ENCODE measurements at regions not wholly inside any gene's neighbourhood (a gene's known extent, or its start where the extent isn't known, plus 50 kb on each side); places are given as distances from the start of the nearest gene placed in this dataset.

GRCh38 chr3:191531434-191531972 lies 70.5 kb downstream of the PYDC2 start (continued):
- no peak for TF ChIP-seq REPIN1 (tag by site-specific recombination; IDR thresholded peaks at IDR 0.05; ENCODE audit: low read depth)
- no peak for TF ChIP-seq ZNF146 (tag by site-specific recombination; IDR thresholded peaks at IDR 0.05)
- TF ChIP-seq ZNF571 (tag by site-specific recombination; IDR thresholded peaks at IDR 0.05): no peak
- no peak for TF ChIP-seq ZNF629 (tag by site-specific recombination; IDR thresholded peaks at IDR 0.05)

- CTCF ChIA-PET: no interaction called here
- POLR2A ChIA-PET: no interaction called here
- Histone ChIP-seq H3K36me3 (ENCODE audit: control insufficient read depth in 2 of 2, insufficient read depth in 1 of 2, low read length in 2 of 2) (no peaks in the 10 kb centered on the region), H3K27ac (ENCODE audit: extremely low read depth, low read depth, low read length) (no peak overlapping the region), H3K4me3 (ENCODE audit: low read depth, low read length) (no peak overlapping the region), H3K9me3 (ENCODE audit: control insufficient read depth, insufficient read depth, low read depth, low read length) (no peaks in the 10 kb centered on the region), H3K4me1 (ENCODE audit: control insufficient read depth, insufficient read depth, low read length) (no peaks in the 10 kb centered on the region)
- TF ChIP-seq ZNF366 (tag by site-specific recombination; conservative IDR thresholded peaks at IDR 0.05) (no peak), SP2 (tag by site-specific recombination; IDR thresholded peaks at IDR 0.05) (no peak), ZNF169 (tag by site-specific recombination; IDR thresholded peaks at IDR 0.05) (no peak), ZNF221 (tag by site-specific recombination; IDR thresholded peaks at IDR 0.05; ENCODE audit: borderline replicate concordance) (no peak), ZNF701 (tag by site-specific recombination; IDR thresholded peaks at IDR 0.05) (no peak), ZBTB8A (tag by site-specific recombination; IDR thresholded peaks at IDR 0.05) (no peak), ZFHX2 (tag by site-specific recombination; conservative IDR thresholded peaks at IDR 0.05) (no peak), PRDM2 (tag by site-specific recombination; IDR thresholded peaks at IDR 0.05; ENCODE audit: borderline replicate concordance) (no peak)
These were observed 82.1 kb downstream of the PYDC2 start for GRCh38 chr3:191543018-191543417.

- Histone ChIP-seq H3K9me3 (ENCODE audit: control insufficient read depth, insufficient read depth, low read depth, low read length) (no peaks in the 10 kb centered on the region), H3K36me3 (ENCODE audit: control insufficient read depth in 2 of 2, insufficient read depth in 1 of 2, low read length in 2 of 2) (no peaks in the 10 kb centered on the region), H3K27ac (ENCODE audit: extremely low read depth, low read depth, low read length) (no peak overlapping the region), H3K4me1 (ENCODE audit: control insufficient read depth, insufficient read depth, low read length) (no peaks in the 10 kb centered on the region), H3K4me3 (ENCODE audit: low read depth, low read length) (no peak overlapping the region)
- ChIA-PET CTCF (no interaction called here), POLR2A (no interaction called here)
- TF ChIP-seq ZNF549 (tag by site-specific recombination; IDR thresholded peaks at IDR 0.05): no peak
- TF ChIP-seq PRDM4 (tag by site-specific recombination; IDR thresholded peaks at IDR 0.05): no peak
- no peak for TF ChIP-seq PATZ1 (tag by site-specific recombination; IDR thresholded peaks at IDR 0.05)
- TF ChIP-seq ZSCAN4 (tag by site-specific recombination; IDR thresholded peaks at IDR 0.05): no peak
- no peak for TF ChIP-seq ZNF169 (tag by site-specific recombination; IDR thresholded peaks at IDR 0.05)
- no peak for TF ChIP-seq ZNF148 (tag by site-specific recombination; IDR thresholded peaks at IDR 0.05; ENCODE audit: borderline replicate concordance)
- no peak for TF ChIP-seq ZNF645 (tag by site-specific recombination; IDR thresholded peaks at IDR 0.05)
These were observed 82.9 kb downstream of the PYDC2 start for GRCh38 chr3:191543897-191544296.

All from HEK293 (cell line).